ENCODE measurements at regions not wholly inside any gene's neighbourhood (a gene's known extent, or its start where the extent isn't known, plus 50 kb on each side); places are given as distances from the start of the nearest gene placed in this dataset.

- Histone ChIP-seq H3K4me1 (ENCODE audit: insufficient read depth, low read length) (no peaks in the 10 kb centered on the region), H3K4me2 (ENCODE audit: insufficient read depth, insufficient read length, low read length) (no peak overlapping the region), H3K79me2 (ENCODE audit: insufficient read depth, low read length) (no peaks in the 10 kb centered on the region), H3K18ac (ENCODE audit: insufficient read length, low read depth, low read length) (no peak overlapping the region), H2BK12ac (ENCODE audit: insufficient read length, low read depth, low read length) (no peak overlapping the region), H3K9ac (ENCODE audit: extremely low read depth, insufficient read length, low read length) (no peak overlapping the region), H3K14ac (ENCODE audit: insufficient read depth, low read length) (no peak overlapping the region), H2BK120ac (ENCODE audit: low read depth, low read length, poor library complexity, severe bottlenecking) (no peak overlapping the region), H3K27ac (ENCODE audit: insufficient read length, low read depth, low read length) (no peak overlapping the region), H2BK15ac (ENCODE audit: low read depth, low read length) (no peak overlapping the region), H3K56ac (ENCODE audit: insufficient read length, low read depth, low read length) (no peak overlapping the region), H2AK5ac (ENCODE audit: insufficient read length, low read length) (no peak overlapping the region), H3K4ac (ENCODE audit: low read depth, low read length) (no peak overlapping the region), H2AFZ (ENCODE audit: low read length) (no peak overlapping the region), H3K23ac (ENCODE audit: insufficient read length, low read depth, low read length) (no peak overlapping the region), H2BK5ac (ENCODE audit: insufficient read length, low read length) (no peak overlapping the region), H4K20me1 (ENCODE audit: control insufficient read depth, insufficient read depth, insufficient read length) (no peaks in the 10 kb centered on the region), H3K23me2 (ENCODE audit: insufficient read length, low read depth, low read length, poor library complexity, severe bottlenecking) (no peaks in the 10 kb centered on the region), H3T11ph (ENCODE audit: low read length) (no peak overlapping the region), H2BK20ac (ENCODE audit: low read depth, low read length, poor library complexity, severe bottlenecking) (no peak overlapping the region), H3K79me1 (ENCODE audit: insufficient read depth, low read depth, low read length, poor library complexity, severe bottlenecking) (no peaks in the 10 kb centered on the region), H4K5ac (ENCODE audit: insufficient read length, low read depth, low read length) (no peak overlapping the region), H3K27me3 (ENCODE audit: insufficient read depth, low read length) (no peaks in the 10 kb centered on the region), H4K91ac (ENCODE audit: insufficient read length, low read depth, low read length) (no peak overlapping the region), H4K8ac (replicated peaks; ENCODE audit: insufficient read length, low read depth, low read length) (no peak overlapping the region), H3K9me3 (ENCODE audit: control insufficient read depth, low read depth, low read length) (no peaks in the 10 kb centered on the region)
- WGBS (ENCODE audit: extremely low coverage, insufficient read length, low lambda C conversion rate), result no CpG with 5 or more reads among the region's 8 CpGs
- H3K36me3 Mint-ChIP-seq (ENCODE audit: insufficient read depth in 1 of 3, low read depth in 3 of 3), result peaks cover 0 to 9% (median 2%) of the 10 kb centered on the region in 3 experiments; a peak in 3 of 7 replicates
- H3K4me1 Mint-ChIP-seq, result 0 out of 4 replicates have a peak, but pooled peaks cover 2 to 3% of the 10 kb centered on the region in 2 experiments
- peaks cover 10 to 15% of the 10 kb centered on the region in 2 experiments for H3K9me3 Mint-ChIP-seq
- H3K4me3 Mint-ChIP-seq, result no peak overlapping the region
- no peak overlapping the region for H3K27ac Mint-ChIP-seq
- DNase-seq, result no peak
- H3K27me3 Mint-ChIP-seq (ENCODE audit: low read depth), result peaks cover 2% of the 10 kb centered on the region; the same call in 1 of the 2 replicates
- TF ChIP-seq, protein P1, sequence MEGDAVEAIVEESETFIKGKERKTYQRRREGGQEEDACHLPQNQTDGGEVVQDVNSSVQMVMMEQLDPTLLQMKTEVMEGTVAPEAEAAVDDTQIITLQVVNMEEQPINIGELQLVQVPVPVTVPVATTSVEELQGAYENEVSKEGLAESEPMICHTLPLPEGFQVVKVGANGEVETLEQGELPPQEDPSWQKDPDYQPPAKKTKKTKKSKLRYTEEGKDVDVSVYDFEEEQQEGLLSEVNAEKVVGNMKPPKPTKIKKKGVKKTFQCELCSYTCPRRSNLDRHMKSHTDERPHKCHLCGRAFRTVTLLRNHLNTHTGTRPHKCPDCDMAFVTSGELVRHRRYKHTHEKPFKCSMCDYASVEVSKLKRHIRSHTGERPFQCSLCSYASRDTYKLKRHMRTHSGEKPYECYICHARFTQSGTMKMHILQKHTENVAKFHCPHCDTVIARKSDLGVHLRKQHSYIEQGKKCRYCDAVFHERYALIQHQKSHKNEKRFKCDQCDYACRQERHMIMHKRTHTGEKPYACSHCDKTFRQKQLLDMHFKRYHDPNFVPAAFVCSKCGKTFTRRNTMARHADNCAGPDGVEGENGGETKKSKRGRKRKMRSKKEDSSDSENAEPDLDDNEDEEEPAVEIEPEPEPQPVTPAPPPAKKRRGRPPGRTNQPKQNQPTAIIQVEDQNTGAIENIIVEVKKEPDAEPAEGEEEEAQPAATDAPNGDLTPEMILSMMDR (conservative IDR thresholded peaks at IDR 0.05), result no peak
Measured at GRCh38 chr11:121741761-121742361, 289.1 kb upstream of the SORL1-AS1 start.
